A673 (cell line): ENCODE measurements at regions not wholly inside any gene's neighbourhood (a gene's known extent, or its start where the extent isn't known, plus 50 kb on each side); places are given as distances from the start of the nearest gene placed in this dataset.

Experiments used
- CTCF ChIP-seq: fragments of 300-800, 200-600 bp; sonication (generic); conservative IDR thresholded peaks from 2 replicates; pipeline ENCODE4 v1.5.1; 2017; ENCODE audit warnings: low read depth, mild to moderate bottlenecking, antibody characterized with exemption, low read length, moderate library complexity, mixed read lengths
- EZH2 ChIP-seq: fragments of 200-600 bp; sonication (generic); IDR thresholded peaks from 2 replicates; pipeline ENCODE4 v1.6.1; 2017; ENCODE audit warnings: borderline replicate concordance, low read depth, mild to moderate bottlenecking, mixed read lengths, antibody characterized with exemption, low read length; ENCODE audit not compliant: poor library complexity, severe bottlenecking

- TF ChIP-seq CTCF (no peak), EZH2 (no peak)
Observed at GRCh38 chr13:112143753-112144615, 77.0 kb downstream of the SOX1 start.
